Liver (tissue), 3 donors: ENCODE measurements at regions not wholly inside any gene's neighbourhood (a gene's known extent, or its start where the extent isn't known, plus 50 kb on each side); places are given as distances from the start of the nearest gene placed in this dataset.

Source experiments
- ATF3 ChIP-seq: IDR thresholded peaks from 2 replicates; pipeline ENCODE4 v1.6.1; 2016; ENCODE audit warnings: antibody characterized with exemption
- CTCF ChIP-seq: fragments of 150-350 bp; IDR thresholded peaks from 2 replicates; pipeline ENCODE4 v1.5.1; 2017; ENCODE audit warnings: improper control_type of control experiment, low read depth, low read length; ENCODE audit not compliant: missing input control
- GABPA ChIP-seq, 2 donors: IDR thresholded peaks in 1 of 2; conservative IDR thresholded peaks in 1 of 2; 2 replicates each; pipeline ENCODE4 v1.6.1; 2016; ENCODE audit warnings: antibody characterized with exemption in 2 of 2, mild to moderate bottlenecking in 1 of 2, moderate library complexity in 1 of 2
- donor health status: healthy.
- donor health status: healthy.

GRCh38 chr11:109249597-109249996 lies 172.4 kb upstream of the C11orf87 start:
- no peak for TF ChIP-seq ATF3
- TF ChIP-seq GABPA (IDR thresholded peaks at IDR 0.05 in 1 of 2, conservative IDR thresholded peaks at IDR 0.05 in 1 of 2): no peak
- TF ChIP-seq CTCF: no peak
